ENCODE measurements at regions not wholly inside any gene's neighbourhood (a gene's known extent, or its start where the extent isn't known, plus 50 kb on each side); places are given as distances from the start of the nearest gene placed in this dataset.

DNA sequence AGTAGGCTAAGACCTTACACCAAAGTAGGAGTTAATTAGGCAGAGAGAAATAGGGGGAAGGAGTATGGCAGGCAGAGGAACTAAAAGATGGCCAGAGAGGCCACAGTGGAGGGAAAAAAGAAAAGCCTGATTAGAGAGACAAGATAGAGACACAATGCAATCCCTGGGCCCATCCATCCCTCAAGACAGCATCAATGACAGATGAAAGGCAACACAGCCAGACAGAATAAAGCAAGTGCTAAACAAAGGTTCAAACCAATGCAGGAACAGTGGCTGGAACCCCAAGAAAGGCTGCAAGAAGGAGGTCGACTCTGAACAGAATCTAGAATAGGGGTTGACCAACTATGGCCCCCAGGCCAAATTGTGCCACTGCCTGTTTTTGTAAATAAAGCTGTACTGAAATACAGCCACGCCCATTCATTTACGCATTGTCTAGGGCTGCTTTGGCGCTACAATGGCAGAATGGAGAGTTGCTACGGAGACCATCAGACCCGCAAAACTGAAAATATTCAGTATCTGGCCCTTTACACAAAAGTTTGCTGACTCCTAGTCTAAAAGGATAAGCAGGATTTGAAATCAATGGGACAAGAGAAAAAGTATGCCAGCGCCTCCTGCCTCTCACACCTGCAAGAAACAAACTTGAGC lies 473.3 kb upstream of the PSMD7 start:
- no peak for DNase-seq (ENCODE audit: low spot score)

DNA sequence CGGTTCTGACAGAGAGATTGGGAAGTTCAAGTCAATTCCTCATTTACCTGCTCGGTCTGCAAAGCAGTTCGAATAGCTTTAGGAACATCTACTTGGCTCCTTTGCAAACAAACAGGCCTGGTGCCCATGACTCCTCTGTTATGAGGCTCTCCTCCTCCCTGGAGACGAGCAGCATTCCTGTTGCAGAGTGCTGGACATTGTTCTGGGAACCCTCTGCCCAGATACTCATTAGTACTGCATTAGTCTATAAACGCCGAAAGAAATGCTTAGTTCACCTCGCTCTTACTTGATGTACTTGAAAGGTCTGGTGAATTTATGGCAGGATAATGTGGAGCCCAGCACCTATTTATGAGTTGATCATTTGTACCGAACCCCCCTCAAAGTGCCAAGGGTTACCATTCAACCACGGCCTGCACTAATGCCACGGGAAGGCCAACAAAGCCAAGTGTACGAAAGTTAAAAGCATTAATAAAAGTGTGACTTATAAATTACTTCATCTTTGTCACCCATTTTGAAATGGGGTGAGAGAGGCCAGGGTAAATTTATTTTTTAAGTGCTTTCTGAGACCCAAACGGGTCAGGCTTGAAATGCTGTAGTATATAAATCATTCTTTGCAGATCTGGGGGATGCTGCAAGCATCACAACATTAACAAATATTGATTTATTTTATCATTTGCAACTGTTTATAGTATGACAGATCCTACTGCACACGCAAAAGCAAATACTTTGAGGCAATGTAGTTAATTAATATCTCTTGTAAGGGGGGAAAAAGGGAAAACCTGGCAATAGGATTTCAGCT lies 478.9 kb upstream of the PSMD7 start:
- no peak for DNase-seq (ENCODE audit: low spot score)

DNA sequence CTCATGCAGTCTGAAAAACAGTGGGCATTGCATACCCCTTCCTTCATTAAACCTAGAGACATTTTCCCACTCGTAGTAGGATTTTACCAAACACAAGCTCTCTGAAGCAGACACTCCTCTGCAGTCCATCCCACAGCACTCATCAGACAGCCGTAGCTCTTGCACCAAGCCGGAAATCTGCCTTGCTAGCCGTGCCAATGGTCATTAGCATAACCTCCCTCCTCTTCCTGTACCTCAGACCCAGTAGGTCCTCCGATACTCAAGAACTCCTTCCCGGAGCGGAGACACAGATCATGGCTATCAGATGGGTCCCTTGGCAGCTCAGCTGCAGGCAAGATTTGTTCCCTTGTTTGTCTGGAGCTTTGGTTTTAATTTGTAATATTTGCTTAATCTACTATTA lies 483.1 kb upstream of the PSMD7 start:
- DNase-seq (ENCODE audit: low spot score): no peak

DNA sequence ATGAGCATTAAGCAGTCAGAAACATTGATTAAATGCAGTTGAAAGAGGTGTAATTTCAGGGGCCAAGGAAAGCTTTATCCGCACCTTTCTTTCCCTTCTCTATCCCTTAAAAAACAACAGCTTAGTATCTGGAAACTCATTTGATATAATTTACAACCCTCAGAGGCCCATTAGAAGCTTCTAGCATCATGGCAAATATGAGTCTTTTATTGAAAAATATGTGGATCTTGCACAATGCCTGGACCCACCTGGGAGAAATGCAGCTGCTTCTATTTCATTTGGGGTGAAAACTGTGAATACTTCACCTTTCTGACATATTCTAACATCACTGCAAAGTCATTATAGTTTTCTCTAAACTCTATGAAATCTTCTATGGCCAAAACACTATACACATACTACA lies 492.2 kb upstream of the PSMD7 start:
- DNase-seq (ENCODE audit: low spot score): no peak

DNA sequence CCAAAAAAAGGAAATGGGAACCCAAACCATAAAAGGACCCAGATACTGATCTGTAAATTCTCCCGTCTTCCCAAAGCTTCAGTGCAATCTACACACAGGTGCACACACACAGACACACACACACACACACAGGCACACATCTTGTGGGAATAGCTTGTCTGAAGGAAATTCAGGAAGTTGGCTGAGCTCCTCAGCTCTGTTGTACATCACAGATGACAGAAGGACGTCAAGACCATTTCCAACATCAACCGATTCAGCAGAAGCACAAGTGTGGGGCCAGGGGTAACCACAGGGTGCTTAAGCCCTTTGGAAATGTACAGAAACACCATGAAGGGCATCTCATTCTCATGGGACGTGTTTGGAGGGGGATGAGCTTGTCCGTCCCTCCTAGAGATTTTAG lies 498.1 kb upstream of the PSMD7 start:
- no peak for DNase-seq (ENCODE audit: low spot score)

DNA sequence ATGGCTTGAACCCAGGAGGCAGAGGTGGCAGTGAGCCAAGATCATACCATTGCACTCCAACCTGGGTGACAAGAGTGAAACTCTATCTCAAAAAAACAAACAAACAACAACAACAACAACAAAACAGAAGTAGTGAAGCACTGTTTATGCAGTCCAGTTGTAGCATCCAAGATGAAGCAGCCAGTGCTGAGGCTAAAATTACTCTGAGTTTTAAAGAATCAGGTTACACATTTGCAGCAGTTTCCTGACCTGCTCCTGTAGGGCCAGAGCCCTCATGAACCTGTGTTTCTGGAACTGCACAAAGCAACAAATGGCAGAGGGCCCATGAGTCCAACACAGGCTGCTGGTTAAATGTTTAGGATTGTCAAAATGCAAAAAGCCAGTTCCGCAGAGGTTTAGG lies 499.5 kb upstream of the PSMD7 start:
- DNase-seq (ENCODE audit: low spot score): no peak

DNA sequence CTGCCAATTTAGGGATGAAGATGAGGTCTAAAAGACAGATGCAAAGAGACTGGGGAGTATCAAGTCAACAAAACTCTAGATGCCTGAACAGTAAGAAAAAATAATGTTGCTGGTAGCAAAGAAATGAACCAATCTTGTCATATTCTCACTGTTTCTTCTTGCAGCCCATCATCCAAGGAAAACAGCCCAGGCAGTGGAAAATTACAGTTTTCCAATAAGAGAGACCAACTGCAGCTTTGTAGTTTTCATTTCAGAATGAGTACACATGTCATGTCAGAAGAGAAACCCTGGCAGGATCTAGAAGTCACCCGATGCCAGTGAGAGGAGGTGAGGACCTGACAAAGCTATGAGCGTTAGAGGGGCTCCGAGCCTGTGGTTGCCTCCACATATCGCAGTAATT lies 500.4 kb upstream of the PSMD7 start:
- no peak for DNase-seq (ENCODE audit: low spot score)

DNA sequence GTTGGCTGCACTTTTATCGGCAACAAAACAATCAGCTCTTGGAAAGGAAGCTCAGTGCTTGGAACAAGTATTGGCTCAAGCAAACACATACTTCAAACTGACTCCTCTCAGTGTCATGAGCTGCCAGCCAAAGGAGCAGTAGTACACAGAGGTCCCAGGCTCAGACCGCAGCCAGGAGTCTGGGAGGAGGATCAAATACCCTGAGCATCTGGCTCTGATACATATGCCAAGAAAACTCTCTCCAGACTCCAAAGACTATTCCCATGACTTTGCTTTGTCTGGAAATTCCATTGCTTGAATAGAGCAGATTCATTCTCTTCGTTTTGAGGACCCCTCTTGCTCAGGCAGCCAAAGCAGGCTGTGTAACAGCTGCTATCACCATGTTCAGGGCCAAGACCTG lies 501.6 kb upstream of the PSMD7 start:
- no peak for DNase-seq (ENCODE audit: low spot score)

DNA sequence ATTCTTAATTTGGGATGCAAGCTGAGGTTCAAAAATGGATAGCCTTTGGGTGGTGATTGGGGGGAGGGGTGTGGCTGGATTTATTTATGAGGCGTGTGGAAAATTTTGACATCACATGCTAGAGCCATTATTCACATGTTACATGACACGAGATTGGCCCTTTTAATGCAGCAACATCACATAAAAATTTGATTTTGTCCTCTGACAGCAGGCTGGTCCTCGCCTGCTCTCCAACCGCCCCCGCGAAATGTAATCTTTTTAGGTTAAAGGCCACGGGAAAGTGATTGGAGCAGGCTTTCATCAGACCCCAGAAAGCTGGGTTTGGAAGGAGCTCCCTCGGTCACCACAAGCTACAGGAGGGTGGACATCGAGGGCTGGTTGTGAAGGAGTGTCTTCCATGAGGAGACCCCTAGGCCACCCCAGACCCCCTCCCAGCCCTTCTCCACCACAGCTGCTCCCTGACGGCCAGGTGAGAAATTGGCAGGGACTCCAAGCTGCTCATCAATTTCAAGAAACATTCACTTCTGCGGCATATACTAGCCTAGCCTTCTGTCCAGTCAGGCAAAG lies 502.7 kb upstream of the PSMD7 start:
- no peak for DNase-seq (ENCODE audit: low spot score)

DNA sequence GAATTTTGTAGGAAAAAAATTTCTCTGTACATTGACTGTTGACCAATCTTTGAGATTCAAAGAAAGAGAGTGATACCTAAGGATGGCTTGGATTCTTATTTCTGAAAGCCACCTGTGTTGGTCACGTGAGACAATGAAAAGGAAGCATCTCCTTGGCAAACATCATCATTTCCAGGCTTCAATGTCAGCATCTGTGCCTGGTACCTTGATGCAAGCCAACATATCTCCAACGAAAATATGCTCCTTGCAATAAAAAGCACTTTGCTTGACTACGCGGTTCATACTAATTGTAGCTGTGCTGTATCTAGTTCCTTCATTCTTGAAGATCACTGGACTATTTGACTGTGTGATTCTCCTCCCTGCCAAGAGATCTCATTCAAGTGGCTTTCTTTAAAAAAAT lies 503.4 kb upstream of the PSMD7 start:
- DNase-seq (ENCODE audit: low spot score): no peak

DNA sequence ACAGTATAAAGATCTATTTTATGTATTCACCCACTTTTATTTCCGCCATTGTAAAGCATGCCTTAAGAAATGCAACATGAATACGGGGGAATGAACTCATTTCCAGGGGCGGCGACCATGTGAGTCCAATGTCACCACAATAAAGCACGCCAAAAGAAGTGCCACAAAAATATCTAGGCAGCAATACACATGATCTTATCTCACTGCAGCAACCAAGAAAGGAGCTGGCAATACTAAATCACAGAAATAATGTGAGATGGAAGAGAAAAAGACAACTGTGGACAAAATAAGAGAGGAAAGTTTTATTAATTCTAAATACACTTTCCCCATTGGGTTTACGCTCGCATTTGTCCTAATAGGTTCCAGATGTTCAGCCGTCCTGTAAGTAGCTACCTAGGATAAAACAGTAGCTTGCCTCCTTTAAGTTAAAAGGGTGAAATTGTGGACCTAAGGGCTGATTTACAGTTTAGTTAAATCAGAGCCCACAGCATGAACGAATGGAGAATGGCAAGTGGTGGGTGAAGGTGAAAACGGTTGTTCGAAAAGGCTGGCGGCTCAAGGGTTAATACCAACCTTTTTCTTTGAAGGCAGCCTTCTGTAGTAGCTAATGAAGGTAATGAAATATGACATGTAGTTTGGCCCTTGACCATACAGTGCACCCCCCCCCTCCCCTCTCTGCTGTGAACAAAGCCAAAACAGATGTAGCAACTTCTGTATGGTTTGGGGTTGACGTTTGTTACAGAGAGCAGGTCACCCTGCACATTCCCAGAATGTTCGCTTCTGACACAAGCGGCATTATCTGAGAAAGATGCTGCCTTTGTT lies 504.2 kb upstream of the PSMD7 start:
- DNase-seq (ENCODE audit: low spot score): no peak

DNA sequence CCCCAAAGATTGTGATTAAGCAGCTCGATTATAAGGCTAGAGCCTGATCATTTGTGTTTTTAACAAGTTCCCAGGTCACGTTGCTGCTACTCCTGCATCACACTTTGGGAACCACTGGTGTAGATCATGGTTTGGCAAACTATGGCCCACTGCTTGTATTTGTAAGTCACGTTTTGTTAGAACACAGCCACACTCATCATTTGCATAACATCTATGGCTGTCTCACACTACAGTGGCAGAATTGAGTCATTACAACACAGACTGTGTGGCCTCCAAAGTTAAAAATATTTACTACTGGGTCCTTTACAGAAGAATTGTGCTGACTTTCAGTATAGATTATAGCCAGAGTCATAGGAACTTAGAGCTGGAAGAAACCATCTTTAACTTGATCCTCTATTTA lies 515.3 kb upstream of the PSMD7 start:
- DNase-seq (ENCODE audit: low spot score): no peak

DNA sequence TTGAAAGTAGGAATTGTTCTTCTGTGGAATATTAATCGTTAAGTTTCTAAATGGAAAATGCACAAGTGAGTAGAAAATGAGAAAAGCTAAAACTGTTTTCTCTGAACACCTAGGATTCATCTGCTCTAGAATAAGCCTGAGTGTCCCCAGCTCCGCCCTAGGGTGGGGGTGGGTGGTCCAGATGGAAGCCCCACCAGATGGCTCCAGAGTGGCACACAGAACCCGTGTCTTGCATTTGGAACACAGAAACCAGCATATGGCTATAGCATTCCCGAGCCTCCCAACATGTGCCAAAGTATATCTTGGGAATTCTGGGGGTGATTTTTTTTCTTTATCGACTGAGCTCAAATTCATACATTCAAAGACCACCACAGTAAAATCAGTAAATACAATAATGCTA lies 517.7 kb upstream of the PSMD7 start:
- no peak for DNase-seq (ENCODE audit: low spot score)

DNA sequence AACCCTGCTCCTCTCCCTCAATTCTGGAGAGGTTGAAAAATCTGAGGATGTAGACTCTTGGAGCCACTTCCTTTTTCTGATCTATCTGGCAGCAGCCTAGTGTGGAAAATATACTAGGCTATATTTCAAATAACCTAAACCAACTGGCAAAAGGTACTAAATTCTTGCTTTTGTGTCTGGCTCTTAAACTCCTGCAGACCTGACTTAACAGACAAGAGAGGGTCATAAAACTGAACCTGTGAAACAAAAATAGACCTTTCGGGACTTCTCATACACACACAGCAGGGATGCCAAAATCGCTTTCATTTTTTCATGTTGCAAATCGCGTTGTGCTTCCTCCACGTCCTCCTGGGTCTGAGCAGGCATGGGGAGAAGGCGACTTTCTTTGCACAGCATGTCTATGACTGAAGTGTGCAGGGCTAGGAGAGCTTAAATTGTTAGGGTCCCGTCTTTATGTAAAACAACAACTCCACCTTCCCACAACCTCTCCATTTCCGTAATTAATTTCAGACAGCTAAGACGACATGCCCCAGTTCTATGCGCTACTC lies 520.7 kb upstream of the PSMD7 start:
- no peak for DNase-seq (ENCODE audit: low spot score)

DNA sequence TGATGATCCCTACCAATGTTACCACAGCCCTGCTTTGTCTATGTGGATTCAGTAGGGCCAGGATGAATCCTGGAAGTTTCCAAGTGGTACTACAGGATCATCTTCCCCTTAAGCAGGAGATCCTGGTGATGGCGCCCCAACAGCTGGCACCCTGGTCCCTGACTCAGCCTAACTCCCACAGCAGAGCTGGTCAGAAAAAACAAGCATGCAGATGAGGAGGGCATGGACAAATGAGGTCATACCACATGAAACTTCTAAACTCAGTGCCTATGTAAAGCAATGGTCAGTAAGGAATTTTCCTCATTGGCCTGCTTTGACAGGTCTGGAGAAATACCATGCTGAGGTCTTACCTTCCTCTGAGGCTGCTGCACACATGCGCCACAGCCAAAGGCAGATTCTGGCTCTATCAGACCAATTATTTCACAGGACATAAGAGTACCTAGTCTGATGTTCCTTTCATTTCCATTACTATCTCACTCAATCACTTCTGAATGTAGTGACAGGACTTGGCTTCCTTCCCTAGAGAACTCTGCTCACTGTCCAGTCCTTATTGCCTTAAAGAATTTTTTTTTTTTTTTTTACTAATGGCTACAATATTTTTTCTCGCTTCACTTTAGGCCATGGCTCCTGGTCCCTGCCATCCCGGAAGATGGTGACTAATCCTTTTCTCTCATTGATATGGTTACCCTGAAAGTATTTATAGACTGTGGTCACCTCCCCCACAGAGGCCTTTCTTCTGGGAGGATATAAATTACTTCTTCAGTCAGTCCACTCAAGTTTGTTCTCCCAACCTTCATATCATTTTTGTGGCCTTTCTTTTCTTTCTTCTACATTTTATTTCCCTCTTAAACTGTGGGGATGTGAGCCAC lies 525.2 kb upstream of the PSMD7 start:
- DNase-seq (ENCODE audit: low spot score): no peak

DNA sequence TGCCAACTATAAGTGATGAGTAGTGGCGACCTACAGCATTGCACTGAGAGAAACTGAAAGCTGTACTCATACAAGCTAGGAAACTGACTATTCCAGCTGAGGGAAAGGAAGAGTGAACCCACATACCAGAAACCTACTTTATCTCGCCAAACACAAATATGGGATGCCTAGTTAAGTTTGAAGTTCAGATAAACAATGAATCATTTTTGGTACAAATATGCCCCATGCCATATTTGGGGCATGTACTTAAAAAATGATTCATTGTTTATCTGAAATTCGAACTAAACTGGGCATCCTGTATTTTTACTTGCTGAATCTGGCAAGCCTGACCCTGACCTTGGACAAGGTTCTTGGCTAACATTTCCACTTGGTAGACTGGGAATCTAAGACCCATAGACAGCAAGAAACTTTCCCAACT lies 527.8 kb upstream of the PSMD7 start:
- no peak for DNase-seq (ENCODE audit: low spot score)

DNA sequence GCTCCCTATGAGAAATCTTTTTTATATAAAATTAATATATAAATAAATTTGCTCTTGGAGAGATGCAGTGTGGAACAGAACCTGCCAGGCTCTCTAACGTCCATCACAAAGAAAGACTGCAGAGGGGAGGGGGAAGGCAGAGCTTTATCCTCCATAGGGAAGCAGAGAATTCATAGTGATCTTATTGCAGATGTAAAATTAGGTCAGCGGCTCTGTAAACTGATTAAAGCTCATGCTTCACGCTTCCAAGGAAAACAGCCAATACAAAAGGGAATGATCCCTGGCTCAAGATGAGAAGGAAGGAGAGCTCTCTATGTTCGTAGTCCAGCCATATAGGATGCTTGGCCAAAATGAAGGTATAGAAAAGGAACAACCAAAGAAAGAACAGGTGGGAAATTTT lies 532.3 kb upstream of the PSMD7 start:
- no peak for DNase-seq (ENCODE audit: low spot score)

DNA sequence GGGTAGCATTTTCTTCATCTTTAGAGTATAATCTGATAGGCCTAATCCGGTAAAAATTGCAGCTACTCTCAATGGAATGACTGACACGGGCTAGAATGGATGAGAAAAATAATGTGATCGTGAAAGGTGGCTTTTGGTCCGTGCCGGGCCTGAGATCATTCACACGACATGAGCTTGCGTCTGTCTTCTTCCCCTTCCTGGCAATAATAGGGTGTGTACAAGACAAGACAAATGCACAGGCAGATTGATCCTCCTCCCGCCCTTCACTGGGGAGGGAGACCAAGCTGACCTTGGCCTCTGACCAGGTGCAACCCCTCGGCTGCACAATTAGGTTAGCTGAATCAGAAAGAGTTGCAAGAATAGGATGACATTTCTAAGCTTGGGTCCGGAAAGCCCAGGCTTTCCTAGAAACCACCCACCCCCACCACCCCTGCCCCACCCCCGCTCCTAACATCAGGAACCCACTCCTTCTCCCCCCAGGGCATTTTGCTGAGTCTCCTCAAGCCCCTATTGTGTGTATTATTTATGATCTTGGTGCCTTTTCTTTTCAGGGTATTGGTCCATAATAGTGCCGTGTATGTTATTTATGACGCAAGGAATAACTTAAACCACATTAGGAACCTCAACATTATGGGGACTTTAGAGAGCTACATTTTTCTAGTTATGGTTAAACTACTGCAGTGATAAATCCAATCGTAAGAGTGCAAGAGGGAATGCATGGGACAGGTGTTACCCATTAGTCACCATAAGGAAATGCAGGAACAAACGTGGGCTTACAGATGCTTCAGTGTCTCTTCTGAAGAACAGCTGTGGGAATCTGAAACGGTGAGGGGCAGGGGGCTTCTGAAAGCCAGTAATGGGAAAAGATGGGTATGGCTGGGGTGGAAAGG lies 540.1 kb upstream of the PSMD7 start:
- DNase-seq (ENCODE audit: low spot score): no peak

DNA sequence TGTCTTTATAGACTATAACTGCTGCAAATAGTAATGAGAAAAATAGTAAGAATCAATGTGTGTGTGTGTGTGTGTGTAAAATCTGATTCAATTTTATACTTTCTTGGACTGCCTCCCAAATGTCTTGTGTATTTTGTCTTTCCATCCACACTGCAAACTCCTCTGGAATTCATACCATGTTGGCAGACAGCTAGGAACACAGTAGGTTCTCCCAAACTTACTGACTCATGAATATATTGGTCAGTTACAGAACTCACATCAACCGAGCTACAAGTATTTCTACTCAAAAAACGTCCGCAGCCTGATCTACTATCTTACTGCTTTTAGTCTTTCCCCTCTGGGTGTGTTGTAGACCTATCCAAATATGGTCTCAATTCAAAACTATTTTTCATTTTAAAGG lies 542.7 kb upstream of the PSMD7 start:
- no peak for DNase-seq (ENCODE audit: low spot score)

DNA sequence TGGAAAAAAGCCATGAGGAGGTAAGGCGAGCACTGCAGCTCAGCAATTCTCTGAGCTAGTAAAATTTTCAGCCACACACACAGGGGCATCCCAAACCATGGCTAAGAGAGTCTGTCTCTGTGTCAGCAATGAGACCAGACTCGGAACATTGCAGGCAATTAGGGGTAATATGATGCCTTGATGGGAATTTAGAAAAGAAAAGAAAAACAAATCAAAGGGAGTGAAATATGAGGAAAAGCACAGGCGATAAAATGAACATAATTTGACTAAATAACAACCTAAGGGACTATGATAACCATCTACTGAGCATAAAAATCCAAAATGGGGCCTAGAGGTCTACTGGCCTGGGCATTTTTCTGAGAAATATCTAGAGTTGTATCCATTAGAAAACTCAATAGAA lies 546.0 kb upstream of the PSMD7 start:
- no peak for DNase-seq (ENCODE audit: low spot score)
